ENCODE measurements at regions not wholly inside any gene's neighbourhood (a gene's known extent, or its start where the extent isn't known, plus 50 kb on each side); places are given as distances from the start of the nearest gene placed in this dataset.

GRCh38 chr4:59200992-59201391 lies 1999.1 kb upstream of the ADGRL3 start:
- TF ChIP-seq CTCF (IDR thresholded peaks at IDR 0.05; ENCODE audit: insufficient read depth, low read depth, low read length, missing control alignments): no peak
- H3K4me3 ChIP-seq (ENCODE audit: low read length): no peak overlapping the region
- no peak for DNase-seq (ENCODE audit: low read depth)

GRCh38 chr4:59217910-59218631 lies 1982.1 kb upstream of the ADGRL3 start:
- no peak overlapping the region for H3K4me3 ChIP-seq (ENCODE audit: low read length)
- no peak for DNase-seq (ENCODE audit: low read depth)
- no peak for TF ChIP-seq CTCF (IDR thresholded peaks at IDR 0.05; ENCODE audit: insufficient read depth, low read depth, low read length, missing control alignments)

- H3K4me3 ChIP-seq (ENCODE audit: low read length): no peak overlapping the region
- TF ChIP-seq CTCF (IDR thresholded peaks at IDR 0.05; ENCODE audit: insufficient read depth, low read depth, low read length, missing control alignments): no peak
- no peak for DNase-seq (ENCODE audit: low read depth)
Measured at GRCh38 chr4:59222221-59222620, 1977.9 kb upstream of the ADGRL3 start.

- no peak for TF ChIP-seq CTCF (IDR thresholded peaks at IDR 0.05; ENCODE audit: insufficient read depth, low read depth, low read length, missing control alignments)
- DNase-seq (ENCODE audit: low read depth): no peak
- no peak overlapping the region for H3K4me3 ChIP-seq (ENCODE audit: low read length)
Measured at GRCh38 chr4:59223292-59223941, 1976.7 kb upstream of the ADGRL3 start.

GRCh38 chr4:59238212-59238611 lies 1961.9 kb upstream of the ADGRL3 start:
- TF ChIP-seq CTCF (IDR thresholded peaks at IDR 0.05; ENCODE audit: insufficient read depth, low read depth, low read length, missing control alignments): no peak
- H3K4me3 ChIP-seq (ENCODE audit: low read length): no peak overlapping the region
- no peak for DNase-seq (ENCODE audit: low read depth)

- no peak for DNase-seq (ENCODE audit: low read depth)
- H3K4me3 ChIP-seq (ENCODE audit: low read length): no peak overlapping the region
- no peak for TF ChIP-seq CTCF (IDR thresholded peaks at IDR 0.05; ENCODE audit: insufficient read depth, low read depth, low read length, missing control alignments)
Measured at GRCh38 chr4:59240011-59240410, 1960.1 kb upstream of the ADGRL3 start.

- no peak for TF ChIP-seq CTCF (IDR thresholded peaks at IDR 0.05; ENCODE audit: insufficient read depth, low read depth, low read length, missing control alignments)
- no peak overlapping the region for H3K4me3 ChIP-seq (ENCODE audit: low read length)
- DNase-seq (ENCODE audit: low read depth): no peak
Measured at GRCh38 chr4:59243038-59243437, 1957.1 kb upstream of the ADGRL3 start.
